Nephron (organoid): ENCODE measurements at regions not wholly inside any gene's neighbourhood (a gene's known extent, or its start where the extent isn't known, plus 50 kb on each side); places are given as distances from the start of the nearest gene placed in this dataset.

Experiments used
- H3K27ac Mint-ChIP-seq, 3 experiments: 2 replicates each; pipeline ENCODE4 v1.8.0; 2020; ENCODE audit warnings: mixed read lengths in 3 of 3, mild to moderate bottlenecking in 2 of 3, moderate library complexity in 1 of 3
- H3K27me3 Mint-ChIP-seq: 2 replicates; pipeline ENCODE4 v1.8.0; 2021; ENCODE audit warnings: low read depth, mild to moderate bottlenecking, moderate library complexity, mixed read lengths
- H3K36me3 Mint-ChIP-seq: 2 replicates; pipeline ENCODE4 v1.8.0; 2020; ENCODE audit warnings: low read depth, mixed read lengths
- H3K4me1 Mint-ChIP-seq: 2 replicates; pipeline ENCODE4 v1.8.0; 2020; ENCODE audit warnings: mixed read lengths
- H3K4me3 Mint-ChIP-seq, 3 experiments: 2 replicates each; pipeline ENCODE4 v1.8.0; 2020; ENCODE audit warnings: mild to moderate bottlenecking in 3 of 3, mixed read lengths in 3 of 3, moderate library complexity in 2 of 3
- H3K9me3 Mint-ChIP-seq: 2 replicates; pipeline ENCODE4 v1.8.0; 2020; ENCODE audit warnings: mixed read lengths
- CTCF ChIP-seq, 3 experiments: fragments of 200-600 bp; sonication (generic); IDR thresholded peaks; one replicate each; pipeline ENCODE4 v1.5.0; 2021; ENCODE audit warnings: antibody characterized with exemption in 3 of 3; ENCODE audit not compliant: unreplicated experiment in 3 of 3

DNA sequence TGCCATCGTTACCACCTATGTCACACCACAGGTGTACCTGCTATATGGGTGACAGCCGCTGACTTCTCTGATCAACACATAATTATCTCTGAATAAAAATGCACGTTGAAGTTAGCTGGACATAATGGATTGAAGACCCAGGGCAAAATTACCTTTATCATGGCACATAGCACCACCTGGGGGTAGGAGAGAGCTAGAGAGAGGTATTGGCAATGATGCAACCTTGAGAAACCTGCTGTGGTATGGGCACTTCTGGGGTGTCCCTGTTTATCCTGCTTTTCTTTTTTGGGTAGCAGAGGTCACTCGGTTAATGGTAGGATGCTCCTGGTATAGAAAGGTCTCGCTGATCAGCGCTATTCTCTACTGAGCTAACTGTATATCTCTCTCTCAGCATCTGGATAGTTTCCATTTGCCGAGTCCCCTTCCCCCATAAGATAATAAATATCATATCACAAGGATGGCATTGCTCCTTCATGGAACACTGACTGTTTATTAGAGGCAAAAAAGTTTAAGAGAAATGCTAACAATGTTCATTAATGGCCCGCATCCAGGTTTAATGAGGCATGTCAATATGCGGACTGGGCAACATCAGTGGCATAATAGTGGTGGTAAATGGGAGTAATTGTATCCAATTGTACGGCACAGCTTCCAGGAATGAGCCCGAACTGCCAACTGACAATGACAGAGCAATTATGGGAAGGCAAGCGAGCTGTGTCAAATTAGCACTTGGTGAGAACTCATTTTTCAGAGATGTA is 323.1 kb downstream of the TFEC start:
- H3K4me3 Mint-ChIP-seq: no peak overlapping the region
- no peaks in the 10 kb centered on the region for H3K4me1 Mint-ChIP-seq
- H3K27ac Mint-ChIP-seq: no peak overlapping the region
- H3K36me3 Mint-ChIP-seq: no peaks in the 10 kb centered on the region
- H3K27me3 Mint-ChIP-seq: no peaks in the 10 kb centered on the region
- no peaks in the 10 kb centered on the region for H3K9me3 Mint-ChIP-seq
- TF ChIP-seq CTCF (IDR thresholded peaks at IDR 0.05; ENCODE audit: unreplicated experiment in 3 of 3): peak in 1 of 3 experiments; percentile 21

DNA sequence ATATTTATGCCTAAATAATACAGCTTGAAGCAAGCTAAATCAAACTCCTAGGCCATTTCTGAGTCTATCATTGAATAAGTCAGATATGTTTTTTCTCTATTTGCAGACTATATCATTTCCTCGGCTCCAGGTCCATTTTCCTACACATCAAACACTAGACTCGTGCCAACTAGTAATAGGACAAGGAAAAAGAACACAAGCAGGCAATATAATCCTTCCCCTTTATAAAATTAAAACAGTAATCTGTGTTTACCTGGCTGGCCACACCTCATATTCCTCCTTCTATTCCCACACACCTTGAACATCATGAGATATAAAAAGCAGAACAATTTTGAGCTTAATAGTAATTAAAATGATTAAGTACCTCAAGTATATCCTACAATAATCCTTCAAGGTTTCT is 325.7 kb downstream of the TFEC start:
- no peak for TF ChIP-seq CTCF (IDR thresholded peaks at IDR 0.05; ENCODE audit: unreplicated experiment in 3 of 3)
- Mint-ChIP-seq H3K27ac (no peak overlapping the region), H3K36me3 (no peaks in the 10 kb centered on the region), H3K9me3 (no peaks in the 10 kb centered on the region), H3K4me3 (no peak overlapping the region), H3K4me1 (no peaks in the 10 kb centered on the region), H3K27me3 (no peaks in the 10 kb centered on the region)

GRCh38 chr7:115701141-115701540 is 329.4 kb downstream of the TFEC start:
- H3K9me3 Mint-ChIP-seq: no peaks in the 10 kb centered on the region
- H3K27me3 Mint-ChIP-seq: no peaks in the 10 kb centered on the region
- no peak overlapping the region for H3K27ac Mint-ChIP-seq
- H3K36me3 Mint-ChIP-seq: no peaks in the 10 kb centered on the region
- H3K4me1 Mint-ChIP-seq: no peaks in the 10 kb centered on the region
- no peak for TF ChIP-seq CTCF (IDR thresholded peaks at IDR 0.05; ENCODE audit: unreplicated experiment in 3 of 3)
- no peak overlapping the region for H3K4me3 Mint-ChIP-seq

DNA sequence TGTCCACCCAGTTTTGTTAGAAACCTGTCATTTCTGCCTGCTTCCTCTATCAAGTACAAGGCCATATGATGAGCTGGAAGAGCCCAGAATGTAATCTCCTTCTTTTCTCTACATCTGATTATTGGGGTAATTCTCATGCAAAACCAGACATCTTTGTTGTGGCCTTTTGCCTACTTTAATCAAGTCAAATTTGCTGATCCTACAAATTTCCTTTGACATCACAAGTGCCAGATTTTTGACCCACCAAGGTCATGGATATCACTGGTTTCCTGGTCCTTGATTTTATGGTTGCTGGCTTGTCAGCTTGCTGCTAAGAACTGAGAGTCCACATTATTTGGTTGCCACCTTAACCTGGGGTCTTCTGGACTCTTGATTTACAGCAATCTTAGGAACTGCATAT is 336.1 kb downstream of the TFEC start:
- no peaks in the 10 kb centered on the region for H3K36me3 Mint-ChIP-seq
- H3K4me3 Mint-ChIP-seq: no peak overlapping the region
- H3K4me1 Mint-ChIP-seq: no peaks in the 10 kb centered on the region
- no peak overlapping the region for H3K27ac Mint-ChIP-seq
- no peak for TF ChIP-seq CTCF (IDR thresholded peaks at IDR 0.05; ENCODE audit: unreplicated experiment in 3 of 3)
- no peaks in the 10 kb centered on the region for H3K9me3 Mint-ChIP-seq
- H3K27me3 Mint-ChIP-seq: no peaks in the 10 kb centered on the region

DNA sequence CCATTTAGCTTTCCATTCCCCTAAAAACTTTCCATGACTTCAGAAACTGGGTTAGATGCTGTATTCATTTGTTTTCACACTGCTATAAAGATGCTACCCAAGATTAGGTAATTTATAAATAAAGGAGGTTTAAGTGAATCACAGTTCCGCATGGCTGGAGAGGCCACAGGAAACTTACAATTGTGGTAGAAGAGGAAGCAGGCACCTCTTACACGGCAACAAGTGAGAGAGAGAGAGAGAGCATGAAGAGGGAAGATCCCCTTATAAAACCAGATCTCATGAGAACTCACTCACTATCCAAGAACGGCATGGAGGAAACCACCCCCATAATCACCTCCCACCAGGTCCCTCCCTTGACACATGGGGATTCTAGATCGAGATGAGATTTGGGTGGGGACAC is 336.8 kb downstream of the TFEC start:
- H3K36me3 Mint-ChIP-seq: no peaks in the 10 kb centered on the region
- H3K27ac Mint-ChIP-seq: no peak overlapping the region
- no peaks in the 10 kb centered on the region for H3K9me3 Mint-ChIP-seq
- no peak for TF ChIP-seq CTCF (IDR thresholded peaks at IDR 0.05; ENCODE audit: unreplicated experiment in 3 of 3)
- H3K4me1 Mint-ChIP-seq: no peaks in the 10 kb centered on the region
- H3K4me3 Mint-ChIP-seq: no peak overlapping the region
- no peaks in the 10 kb centered on the region for H3K27me3 Mint-ChIP-seq

GRCh38 chr7:115689941-115690340 is 340.6 kb downstream of the TFEC start:
- H3K27me3 Mint-ChIP-seq: no peaks in the 10 kb centered on the region
- TF ChIP-seq CTCF (IDR thresholded peaks at IDR 0.05; ENCODE audit: unreplicated experiment in 3 of 3): no peak
- no peaks in the 10 kb centered on the region for H3K36me3 Mint-ChIP-seq
- no peaks in the 10 kb centered on the region for H3K4me1 Mint-ChIP-seq
- no peak overlapping the region for H3K4me3 Mint-ChIP-seq
- no peaks in the 10 kb centered on the region for H3K9me3 Mint-ChIP-seq
- H3K27ac Mint-ChIP-seq: no peak overlapping the region
